Nephron progenitor cell (in vitro differentiated cells): ENCODE measurements at regions not wholly inside any gene's neighbourhood (a gene's known extent, or its start where the extent isn't known, plus 50 kb on each side); places are given as distances from the start of the nearest gene placed in this dataset.

Source experiments
- DNase-seq: peaks from one replicate; pipeline ENCODE4 v3.0.0; 2021
- H3K27ac Mint-ChIP-seq: 2 replicates; pipeline ENCODE4 v1.8.0; 2021; ENCODE audit warnings: mild to moderate bottlenecking, moderate library complexity, mixed read lengths
- H3K27me3 Mint-ChIP-seq: 2 replicates; pipeline ENCODE4 v1.8.0; 2021; ENCODE audit warnings: mild to moderate bottlenecking, low read depth, mixed read lengths; ENCODE audit not compliant: poor library complexity
- H3K36me3 Mint-ChIP-seq: 2 replicates; pipeline ENCODE4 v1.8.0; 2021; ENCODE audit warnings: low read depth, mixed read lengths
- H3K4me1 Mint-ChIP-seq: 2 replicates; pipeline ENCODE4 v1.8.0; 2021; ENCODE audit warnings: mixed read lengths
- H3K4me3 Mint-ChIP-seq: 2 replicates; pipeline ENCODE4 v1.8.0; 2021; ENCODE audit warnings: mild to moderate bottlenecking, moderate library complexity, mixed read lengths
- H3K9me3 Mint-ChIP-seq: 2 replicates; pipeline ENCODE4 v1.8.0; 2021; ENCODE audit warnings: mild to moderate bottlenecking, moderate library complexity, mixed read lengths
- TF ChIP-seq, protein P1 (sequence below): fragments of 200-600 bp; sonication (generic); IDR thresholded peaks from 2 replicates; pipeline ENCODE4 v1.5.0; 2021; ENCODE audit warnings: antibody characterized with exemption

- Mint-ChIP-seq H3K9me3 (no peaks in the 10 kb centered on the region), H3K4me3 (no peak overlapping the region), H3K4me1 (peaks cover 4% of the 10 kb centered on the region), H3K36me3 (no peaks in the 10 kb centered on the region), H3K27me3 (peaks cover 31% of the 10 kb centered on the region), H3K27ac (no peak overlapping the region)
- TF ChIP-seq, protein P1, sequence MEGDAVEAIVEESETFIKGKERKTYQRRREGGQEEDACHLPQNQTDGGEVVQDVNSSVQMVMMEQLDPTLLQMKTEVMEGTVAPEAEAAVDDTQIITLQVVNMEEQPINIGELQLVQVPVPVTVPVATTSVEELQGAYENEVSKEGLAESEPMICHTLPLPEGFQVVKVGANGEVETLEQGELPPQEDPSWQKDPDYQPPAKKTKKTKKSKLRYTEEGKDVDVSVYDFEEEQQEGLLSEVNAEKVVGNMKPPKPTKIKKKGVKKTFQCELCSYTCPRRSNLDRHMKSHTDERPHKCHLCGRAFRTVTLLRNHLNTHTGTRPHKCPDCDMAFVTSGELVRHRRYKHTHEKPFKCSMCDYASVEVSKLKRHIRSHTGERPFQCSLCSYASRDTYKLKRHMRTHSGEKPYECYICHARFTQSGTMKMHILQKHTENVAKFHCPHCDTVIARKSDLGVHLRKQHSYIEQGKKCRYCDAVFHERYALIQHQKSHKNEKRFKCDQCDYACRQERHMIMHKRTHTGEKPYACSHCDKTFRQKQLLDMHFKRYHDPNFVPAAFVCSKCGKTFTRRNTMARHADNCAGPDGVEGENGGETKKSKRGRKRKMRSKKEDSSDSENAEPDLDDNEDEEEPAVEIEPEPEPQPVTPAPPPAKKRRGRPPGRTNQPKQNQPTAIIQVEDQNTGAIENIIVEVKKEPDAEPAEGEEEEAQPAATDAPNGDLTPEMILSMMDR: no peak
- DNase-seq: no peak
Measured at GRCh38 chr1:115475252-115475651, 137.2 kb upstream of the NGF start.

GRCh38 chr1:115473986-115474565, 136.0 kb upstream of the NGF start:
- peaks cover 30% of the 10 kb centered on the region for H3K27me3 Mint-ChIP-seq
- peaks cover 10% of the 10 kb centered on the region for H3K4me1 Mint-ChIP-seq
- no peaks in the 10 kb centered on the region for H3K36me3 Mint-ChIP-seq
- no peaks in the 10 kb centered on the region for H3K9me3 Mint-ChIP-seq
- DNase-seq: no peak
- no peak overlapping the region for H3K4me3 Mint-ChIP-seq
- TF ChIP-seq, protein P1: no peak
- no peak overlapping the region for H3K27ac Mint-ChIP-seq

GRCh38 chr1:115469703-115470476, 131.8 kb upstream of the NGF start:
- peak overlapping the region; percentile 35 for H3K27ac Mint-ChIP-seq
- no peaks in the 10 kb centered on the region for H3K9me3 Mint-ChIP-seq
- peak; percentile 63 for DNase-seq
- no peaks in the 10 kb centered on the region for H3K36me3 Mint-ChIP-seq
- peaks cover 24% of the 10 kb centered on the region for H3K27me3 Mint-ChIP-seq
- TF ChIP-seq, protein P1: peak; percentile 95
- peaks cover 10% of the 10 kb centered on the region for H3K4me1 Mint-ChIP-seq
- no peak overlapping the region for H3K4me3 Mint-ChIP-seq

DNA sequence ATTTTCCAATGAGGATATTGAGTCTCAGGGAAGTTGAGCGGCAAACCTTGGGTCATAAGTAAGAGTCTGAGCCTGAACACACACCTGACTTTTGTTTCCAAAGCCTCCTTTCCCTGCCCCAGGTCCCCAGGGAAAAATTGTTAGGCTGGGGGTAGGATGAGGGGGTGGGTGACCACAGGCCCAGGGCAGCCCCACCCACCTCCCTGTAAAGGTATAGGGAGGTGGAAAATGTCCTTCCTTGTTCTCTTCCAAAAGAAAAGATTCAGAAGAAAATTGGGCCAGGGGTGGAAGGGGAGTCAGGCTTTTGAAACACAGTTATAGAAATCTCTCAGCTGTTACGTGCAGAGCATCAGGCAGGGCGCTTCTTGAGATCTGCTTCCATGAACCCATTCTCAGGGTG, 129.7 kb upstream of the NGF start:
- Mint-ChIP-seq H3K27ac (no peak overlapping the region), H3K4me3 (no peak overlapping the region), H3K4me1 (peaks cover 6% of the 10 kb centered on the region), H3K27me3 (peaks cover 20% of the 10 kb centered on the region), H3K9me3 (no peaks in the 10 kb centered on the region), H3K36me3 (no peaks in the 10 kb centered on the region)
- TF ChIP-seq, protein P1: no peak
- no peak for DNase-seq

DNA sequence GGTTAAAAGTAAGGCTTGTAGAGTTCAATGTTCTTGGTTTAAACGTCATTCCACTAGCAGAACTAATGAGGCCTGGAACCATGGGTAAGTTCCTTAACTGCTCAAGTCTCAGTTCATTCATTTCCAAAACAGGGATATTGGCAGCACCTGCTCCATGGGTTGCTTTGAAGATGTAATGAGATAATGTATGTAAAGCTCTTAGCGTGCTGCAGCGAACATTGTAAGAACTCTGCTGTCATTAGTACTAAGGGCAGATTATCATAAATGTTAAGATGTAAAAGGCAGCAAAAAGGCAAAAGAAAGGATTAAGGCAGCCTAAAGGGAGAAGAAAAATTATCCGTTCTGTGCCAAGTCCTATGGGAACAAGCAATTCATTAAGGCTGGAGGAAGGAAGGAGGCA, 129.1 kb upstream of the NGF start:
- Mint-ChIP-seq H3K36me3 (no peaks in the 10 kb centered on the region), H3K4me1 (peaks cover 6% of the 10 kb centered on the region), H3K9me3 (no peaks in the 10 kb centered on the region), H3K27me3 (peaks cover 20% of the 10 kb centered on the region), H3K4me3 (no peak overlapping the region), H3K27ac (no peak overlapping the region)
- TF ChIP-seq, protein P1: no peak
- DNase-seq: no peak

DNA sequence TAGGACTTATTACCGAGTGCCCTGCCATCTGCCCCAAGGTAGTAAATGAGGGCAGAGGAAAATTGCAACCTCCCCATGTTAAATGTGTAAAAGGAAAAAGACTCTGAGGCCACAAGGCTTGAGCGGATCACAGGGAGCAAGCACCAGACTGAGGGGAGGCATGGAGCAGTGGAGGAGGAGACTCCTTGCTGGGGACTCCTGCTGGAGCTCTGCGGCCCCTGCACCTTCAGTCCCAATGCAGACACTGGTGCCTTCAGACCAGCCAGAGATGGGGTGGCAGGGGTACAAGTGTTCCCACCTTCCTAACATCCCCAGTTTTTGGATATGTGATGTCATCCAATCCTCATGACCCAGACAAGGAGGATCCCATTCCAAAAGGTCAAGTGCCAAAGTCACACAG, 128.4 kb upstream of the NGF start:
- H3K36me3 Mint-ChIP-seq: no peaks in the 10 kb centered on the region
- no peaks in the 10 kb centered on the region for H3K9me3 Mint-ChIP-seq
- no peak for DNase-seq
- peaks cover 17% of the 10 kb centered on the region for H3K27me3 Mint-ChIP-seq
- H3K4me1 Mint-ChIP-seq: peaks cover 6% of the 10 kb centered on the region
- no peak overlapping the region for H3K4me3 Mint-ChIP-seq
- H3K27ac Mint-ChIP-seq: no peak overlapping the region
- TF ChIP-seq, protein P1: no peak
